GM06990 (cell line): ENCODE measurements at regions not wholly inside any gene's neighbourhood (a gene's known extent, or its start where the extent isn't known, plus 50 kb on each side); places are given as distances from the start of the nearest gene placed in this dataset.

Experiments used
- DNase-seq: peaks from one replicate; pipeline ENCODE4 v3.0.0-alpha.2; 2011; ENCODE audit not compliant: insufficient read length; ENCODE audit errors: extremely low read depth
- H3K27me3 ChIP-seq: replicated peaks from 2 replicates; pipeline ENCODE4 v1.6.0; 2011; ENCODE audit warnings: low read length; ENCODE audit not compliant: control insufficient read depth, insufficient read depth
- H3K36me3 ChIP-seq: 2 replicates; pipeline ENCODE4 v1.5.1; 2011; ENCODE audit warnings: low read length; ENCODE audit not compliant: control insufficient read depth, insufficient read depth
- H3K4me3 ChIP-seq: replicated peaks from 2 replicates; pipeline ENCODE4 v1.5.1; 2011; ENCODE audit warnings: low read depth, mild to moderate bottlenecking, control low read depth, low read length
- CTCF ChIP-seq: IDR thresholded peaks from 2 replicates; pipeline ENCODE4 v1.5.1; 2011; ENCODE audit warnings: low read length, control low read depth, mild to moderate bottlenecking, inconsistent platforms; ENCODE audit not compliant: insufficient read depth, poor library complexity, severe bottlenecking

- Histone ChIP-seq H3K36me3 (no peaks in the 10 kb centered on the region), H3K4me3 (no peak overlapping the region), H3K27me3 (no peaks in the 10 kb centered on the region)
- DNase-seq = no peak
- no peak for TF ChIP-seq CTCF
These were observed 165.5 kb upstream of the CBLB start for GRCh38 chr3:106034313-106034712.

DNA sequence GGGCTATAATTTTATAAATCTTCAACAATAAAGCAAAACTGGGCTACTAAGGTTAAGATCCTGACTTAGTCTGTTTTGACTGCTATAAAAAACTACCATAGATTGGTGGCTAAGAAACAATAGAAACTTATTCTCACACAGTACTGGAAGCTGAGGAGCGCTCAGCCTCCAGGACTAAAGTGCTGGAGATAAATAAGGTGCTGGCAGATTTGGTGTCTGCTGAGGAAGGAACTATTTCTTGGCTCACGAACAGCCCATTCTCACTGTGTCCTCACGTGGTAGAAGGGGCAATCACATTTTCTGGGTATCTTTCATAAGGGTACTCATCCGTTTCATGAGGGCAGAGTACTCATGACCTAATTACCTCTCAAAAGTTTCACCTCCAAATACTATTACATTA lies 166.8 kb upstream of the CBLB start:
- no peak for DNase-seq
- Histone ChIP-seq H3K36me3 (no peaks in the 10 kb centered on the region), H3K4me3 (no peak overlapping the region), H3K27me3 (no peaks in the 10 kb centered on the region)
- no peak for TF ChIP-seq CTCF

DNA sequence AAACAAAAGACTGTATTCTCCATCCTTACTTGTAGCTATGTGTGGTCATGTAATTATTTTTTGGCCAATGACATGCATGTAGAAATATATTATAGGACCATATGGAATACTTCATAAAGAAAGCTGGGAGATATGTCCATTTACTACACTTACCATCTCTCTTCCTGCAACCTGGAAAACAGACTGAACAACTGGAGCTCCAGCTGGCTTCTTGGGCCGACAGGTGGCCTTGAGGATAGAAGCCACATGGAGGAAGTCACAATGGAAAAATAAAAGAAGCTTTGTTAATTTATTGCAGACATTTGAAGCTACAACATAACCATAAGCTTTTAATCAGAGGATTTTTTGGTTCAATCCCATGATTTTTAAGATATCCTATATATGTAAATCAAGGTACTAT lies 167.9 kb upstream of the CBLB start:
- Histone ChIP-seq H3K27me3 (no peaks in the 10 kb centered on the region), H3K4me3 (no peak overlapping the region), H3K36me3 (no peaks in the 10 kb centered on the region)
- no peak for DNase-seq
- TF ChIP-seq CTCF = no peak

- Histone ChIP-seq H3K36me3 (no peaks in the 10 kb centered on the region), H3K4me3 (no peak overlapping the region)
- no peak for TF ChIP-seq CTCF
These were observed 178.4 kb upstream of the CBLB start for GRCh38 chr3:106047221-106047620.

DNA sequence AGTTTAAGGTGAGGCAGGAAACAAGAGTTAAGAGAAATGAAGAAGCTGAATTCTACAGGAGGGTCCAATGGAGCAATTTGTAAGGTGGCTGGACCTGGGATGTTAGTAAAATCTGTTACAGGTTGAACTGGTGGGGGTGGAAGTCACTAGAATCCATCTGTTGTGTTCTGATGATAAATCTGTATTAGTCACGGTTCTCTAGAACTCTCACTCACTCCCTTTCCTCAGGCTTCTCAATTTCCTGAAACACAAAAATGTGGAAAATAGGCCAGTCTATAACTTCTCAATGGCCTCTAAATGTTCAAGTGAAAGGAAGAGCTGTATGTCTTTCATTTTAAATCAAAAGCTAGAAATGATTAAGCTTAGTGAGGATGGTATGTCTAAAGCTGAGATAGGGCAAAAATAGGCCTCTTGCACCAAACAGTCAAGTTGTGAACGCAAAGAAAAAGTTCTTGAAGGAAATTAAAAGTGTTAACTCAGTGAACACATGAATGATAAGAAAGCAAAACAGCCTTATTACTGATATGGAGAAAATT lies 180.2 kb upstream of the CBLB start:
- Histone ChIP-seq H3K4me3 (no peak overlapping the region), H3K36me3 (no peaks in the 10 kb centered on the region), H3K27me3 (no peaks in the 10 kb centered on the region)
- no peak for TF ChIP-seq CTCF
- DNase-seq = no peak

More at GRCh38 chr3:106047221-106047620, 178.4 kb upstream of the CBLB start:
- no peaks in the 10 kb centered on the region for H3K27me3 ChIP-seq
- DNase-seq = no peak

DNA sequence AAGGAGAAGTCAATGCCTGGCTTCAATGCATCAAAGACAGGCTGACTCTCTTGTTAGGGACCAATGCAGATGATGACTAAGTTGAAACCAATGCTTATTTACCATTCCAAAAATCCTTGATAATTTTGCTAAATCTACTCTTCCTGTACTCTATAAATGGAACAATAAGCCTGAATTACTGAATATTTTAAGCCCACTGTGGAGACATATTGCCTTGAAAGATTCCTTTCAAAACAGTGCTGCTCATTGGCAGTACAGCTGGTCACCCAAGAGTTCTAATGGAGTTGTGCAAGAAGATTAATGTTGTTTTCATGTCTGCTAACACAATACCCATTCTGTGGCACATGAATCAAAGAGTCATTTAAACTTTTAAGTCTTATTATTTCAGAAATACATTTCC lies 181.0 kb upstream of the CBLB start:
- TF ChIP-seq CTCF = no peak
- no peak overlapping the region for H3K4me3 ChIP-seq
- no peak for DNase-seq
- H3K36me3 ChIP-seq = no peaks in the 10 kb centered on the region
- no peaks in the 10 kb centered on the region for H3K27me3 ChIP-seq
